Activated CD8-positive, alpha-beta T cell treated with anti-CD3 and anti-CD28 coated beads for 36 hours (primary cell): ENCODE measurements at regions not wholly inside any gene's neighbourhood (a gene's known extent, or its start where the extent isn't known, plus 50 kb on each side); places are given as distances from the start of the nearest gene placed in this dataset.

ENCODE experiments used
- ATAC-seq: fragments of 200-7000 bp; cut with Tn5 transposase; one replicate; pipeline ENCODE4 v1.10.0; 2021; ENCODE audit warnings: mild to moderate bottlenecking, moderate library complexity
- CTCF ChIA-PET: fragments of 350-600 bp; sonication (Branson Sonifier 250); formaldehyde crosslinking; loops from one replicate; lab custom pipeline; 2021; ENCODE audit warnings: antibody characterized with exemption; lab: Charles Lee
- POLR2A ChIA-PET: fragments of 350-600 bp; sonication (Branson Sonifier 250); formaldehyde crosslinking; loops from one replicate; lab custom pipeline; 2021; ENCODE audit warnings: antibody characterized with exemption; lab: Charles Lee
- DNase-seq: peaks from one replicate; pipeline ENCODE4 v3.0.0-alpha.2; 2020
- H3K27ac Mint-ChIP-seq: one replicate; pipeline ENCODE4 v1.8.0; 2021; ENCODE audit warnings: mild to moderate bottlenecking, mixed read lengths
- H3K27me3 Mint-ChIP-seq: one replicate; pipeline ENCODE4 v1.8.0; 2021; ENCODE audit warnings: mixed read lengths
- H3K36me3 Mint-ChIP-seq: one replicate; pipeline ENCODE4 v1.8.0; 2021; ENCODE audit warnings: low read depth, mixed read lengths
- H3K4me1 Mint-ChIP-seq: one replicate; pipeline ENCODE4 v1.8.0; 2021; ENCODE audit warnings: low read depth, mixed read lengths
- H3K4me3 Mint-ChIP-seq: one replicate; pipeline ENCODE4 v1.8.0; 2021; ENCODE audit warnings: mild to moderate bottlenecking, moderate library complexity, mixed read lengths
- H3K9me3 Mint-ChIP-seq: one replicate; pipeline ENCODE4 v1.8.0; 2021; ENCODE audit warnings: mixed read lengths
- CTCF ChIP-seq: fragments of 200-600 bp; IDR thresholded peaks from one replicate; pipeline ENCODE4 v1.8.0; 2022; ENCODE audit warnings: antibody characterized with exemption, mild to moderate bottlenecking
- intact Hi-C: fragments of 100-400 bp; cut with micrococcal nuclease; formaldehyde crosslinking; loops from one replicate; pipeline ENCODE4 v1.10.0; 2022

- ChIA-PET POLR2A (no interaction called here), CTCF (no interaction called here)
- H3K36me3 Mint-ChIP-seq = no peaks in the 10 kb centered on the region
- H3K9me3 Mint-ChIP-seq = no peaks in the 10 kb centered on the region
- H3K27ac Mint-ChIP-seq = no peak overlapping the region
- H3K4me3 Mint-ChIP-seq = no peak overlapping the region
- DNase-seq (no peak), ATAC-seq (no peak)
- TF ChIP-seq CTCF = no peak
- no peaks in the 10 kb centered on the region for H3K4me1 Mint-ChIP-seq
- H3K27me3 Mint-ChIP-seq = no peaks in the 10 kb centered on the region
- intact Hi-C loops = no loop called here
Measured at GRCh38 chr2:120824246-120824645, 88.6 kb downstream of the GLI2 start.

- POLR2A ChIA-PET = no interaction called here
- no peaks in the 10 kb centered on the region for H3K4me1 Mint-ChIP-seq
- no peak overlapping the region for H3K27ac Mint-ChIP-seq
- H3K27me3 Mint-ChIP-seq = no peaks in the 10 kb centered on the region
- H3K4me3 Mint-ChIP-seq = no peak overlapping the region
- ATAC-seq (no peak), DNase-seq (no peak)
- CTCF ChIA-PET = no interaction called here
- no peaks in the 10 kb centered on the region for H3K9me3 Mint-ChIP-seq
- TF ChIP-seq CTCF = no peak
- H3K36me3 Mint-ChIP-seq = no peaks in the 10 kb centered on the region
- intact Hi-C loops = no loop called here
Measured at GRCh38 chr2:120825370-120826259, 89.9 kb downstream of the GLI2 start.

- intact Hi-C loops = no loop called here
- no peak overlapping the region for H3K4me3 Mint-ChIP-seq
- no peak overlapping the region for H3K27ac Mint-ChIP-seq
- ChIA-PET CTCF (no interaction called here), POLR2A (no interaction called here)
- no peaks in the 10 kb centered on the region for H3K9me3 Mint-ChIP-seq
- no peaks in the 10 kb centered on the region for H3K36me3 Mint-ChIP-seq
- no peak for TF ChIP-seq CTCF
- no peaks in the 10 kb centered on the region for H3K4me1 Mint-ChIP-seq
- no peak for ATAC-seq
- no peaks in the 10 kb centered on the region for H3K27me3 Mint-ChIP-seq
- no peak for DNase-seq
Measured at GRCh38 chr2:120826260-120826648, 90.6 kb downstream of the GLI2 start.

GRCh38 chr2:120826716-120827410 is 91.2 kb downstream of the GLI2 start:
- no peaks in the 10 kb centered on the region for H3K4me1 Mint-ChIP-seq
- no peak for TF ChIP-seq CTCF
- ChIA-PET POLR2A (no interaction called here), CTCF (no interaction called here)
- H3K27me3 Mint-ChIP-seq = no peaks in the 10 kb centered on the region
- intact Hi-C loops = no loop called here
- H3K36me3 Mint-ChIP-seq = no peaks in the 10 kb centered on the region
- no peak overlapping the region for H3K27ac Mint-ChIP-seq
- DNase-seq (no peak), ATAC-seq (no peak)
- H3K4me3 Mint-ChIP-seq = no peak overlapping the region
- no peaks in the 10 kb centered on the region for H3K9me3 Mint-ChIP-seq

- no peaks in the 10 kb centered on the region for H3K4me1 Mint-ChIP-seq
- POLR2A ChIA-PET = no interaction called here
- no peak overlapping the region for H3K4me3 Mint-ChIP-seq
- intact Hi-C loops = no loop called here
- H3K36me3 Mint-ChIP-seq = no peaks in the 10 kb centered on the region
- no peak for TF ChIP-seq CTCF
- no peaks in the 10 kb centered on the region for H3K9me3 Mint-ChIP-seq
- H3K27ac Mint-ChIP-seq = no peak overlapping the region
- no peaks in the 10 kb centered on the region for H3K27me3 Mint-ChIP-seq
- ATAC-seq = no peak
- CTCF ChIA-PET = no interaction called here
- DNase-seq = no peak
Measured at GRCh38 chr2:120828066-120828465, 92.4 kb downstream of the GLI2 start.
